DMS114 treated with DMSO at 0.1 percent for 48 hours (cell line): ENCODE measurements at regions not wholly inside any gene's neighbourhood (a gene's known extent, or its start where the extent isn't known, plus 50 kb on each side); places are given as distances from the start of the nearest gene placed in this dataset.
"Not testable (repeated sequence)": the region's sequence is repeated elsewhere in the genome, so short reads cannot be mapped to it uniquely, and the experiment has no call there.

ENCODE experiments used
- DNase-seq: peaks from one replicate; lab custom pipeline; 2025; ENCODE audit not compliant: unreplicated experiment; lab: John Stamatoyannopoulos, UW

- no peak for DNase-seq
Measured at GRCh38 chr9:81445331-81445921, 243.9 kb downstream of the TLE1 start.

GRCh38 chr9:81431641-81432040 lies 257.7 kb downstream of the TLE1 start:
- DNase-seq = no peak

- DNase-seq = no peak
Measured at GRCh38 chr9:81430727-81431126, 258.6 kb downstream of the TLE1 start.

- no peak for DNase-seq
Measured at GRCh38 chr9:81427870-81428269, 261.5 kb downstream of the TLE1 start.

GRCh38 chr9:81424431-81424830 lies 264.9 kb downstream of the TLE1 start:
- no peak for DNase-seq

- no peak for DNase-seq
Measured at GRCh38 chr9:81423589-81424326, 265.6 kb downstream of the TLE1 start.

GRCh38 chr9:81421090-81421489 lies 268.3 kb downstream of the TLE1 start:
- DNase-seq = not testable (repeated sequence)

GRCh38 chr9:81420024-81420423 lies 269.3 kb downstream of the TLE1 start:
- no peak for DNase-seq

GRCh38 chr9:81417941-81418340 lies 271.4 kb downstream of the TLE1 start:
- no peak for DNase-seq

- DNase-seq = no peak
Measured at GRCh38 chr9:81417299-81417675, 272.1 kb downstream of the TLE1 start.

- no peak for DNase-seq
Measured at GRCh38 chr9:81416476-81417298, 272.7 kb downstream of the TLE1 start.

- no peak for DNase-seq
Measured at GRCh38 chr9:81414836-81415235, 274.5 kb downstream of the TLE1 start.

GRCh38 chr9:81411961-81412360 lies 277.4 kb downstream of the TLE1 start:
- DNase-seq = no peak

- DNase-seq = no peak
Measured at GRCh38 chr9:81410201-81410600, 279.1 kb downstream of the TLE1 start.

GRCh38 chr9:81408951-81409350 lies 280.4 kb downstream of the TLE1 start:
- no peak for DNase-seq

- DNase-seq = no peak
Measured at GRCh38 chr9:81404931-81405598, 284.3 kb downstream of the TLE1 start.

GRCh38 chr9:81397481-81398381 lies 291.6 kb downstream of the TLE1 start:
- DNase-seq = no peak

GRCh38 chr9:81396528-81396927 lies 292.8 kb downstream of the TLE1 start:
- no peak for DNase-seq

- DNase-seq = no peak
Measured at GRCh38 chr9:81395676-81396054, 293.7 kb downstream of the TLE1 start.

- no peak for DNase-seq
Measured at GRCh38 chr9:81394881-81395675, 294.3 kb downstream of the TLE1 start.
